GM19372 (cell line): ENCODE measurements at regions not wholly inside any gene's neighbourhood (a gene's known extent, or its start where the extent isn't known, plus 50 kb on each side); places are given as distances from the start of the nearest gene placed in this dataset.
"Not testable (repeated sequence)": the region's sequence is repeated elsewhere in the genome, so short reads cannot be mapped to it uniquely, and the experiment has no call there.

ENCODE experiments used
- ATAC-seq: cut with Tn5 transposase; IDR thresholded peaks from one replicate; pipeline ENCODE4 v1.9.1; 2021; ENCODE audit warnings: mild to moderate bottlenecking, low read depth, moderate library complexity; ENCODE audit not compliant: unreplicated experiment

DNA sequence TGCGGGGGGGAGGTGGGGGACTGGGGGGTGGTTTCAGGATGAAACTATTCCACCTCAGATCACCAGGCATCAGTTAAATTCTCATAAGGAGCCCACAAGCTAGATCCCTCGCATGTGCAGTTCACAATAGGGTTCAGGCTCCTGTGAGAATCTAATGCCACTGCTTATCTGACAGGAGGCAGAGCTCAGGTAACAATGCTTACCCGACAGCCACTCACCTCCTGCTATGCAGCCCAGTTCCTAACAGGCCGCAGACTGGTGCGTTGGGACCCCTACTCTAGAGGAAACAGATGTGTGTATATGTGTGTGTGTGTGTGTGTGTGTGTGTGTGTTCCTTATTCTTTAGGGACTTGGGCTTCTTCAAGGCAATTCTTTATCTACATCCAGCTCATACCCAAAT, 352.3 kb upstream of the CCNH start:
- ATAC-seq: no peak

DNA sequence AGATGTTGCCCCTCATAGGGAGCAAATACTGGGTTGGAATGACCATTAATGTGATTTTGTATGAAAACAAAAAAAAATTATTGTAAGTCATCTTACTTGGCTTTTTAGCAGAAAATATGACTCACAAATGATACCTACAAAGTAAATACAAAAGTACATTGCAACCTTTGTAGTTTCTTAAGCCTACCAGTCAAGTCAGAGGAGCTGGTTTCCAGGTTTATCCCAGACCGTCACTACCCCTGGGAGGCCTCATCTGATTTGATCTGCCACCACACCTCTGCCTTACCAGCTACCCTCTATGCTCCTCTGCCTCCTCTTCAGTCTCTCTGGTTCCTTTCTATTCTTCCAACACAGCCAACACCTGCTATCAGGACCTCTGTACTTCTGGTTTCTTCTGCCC, 349.9 kb upstream of the CCNH start:
- ATAC-seq: no peak

DNA sequence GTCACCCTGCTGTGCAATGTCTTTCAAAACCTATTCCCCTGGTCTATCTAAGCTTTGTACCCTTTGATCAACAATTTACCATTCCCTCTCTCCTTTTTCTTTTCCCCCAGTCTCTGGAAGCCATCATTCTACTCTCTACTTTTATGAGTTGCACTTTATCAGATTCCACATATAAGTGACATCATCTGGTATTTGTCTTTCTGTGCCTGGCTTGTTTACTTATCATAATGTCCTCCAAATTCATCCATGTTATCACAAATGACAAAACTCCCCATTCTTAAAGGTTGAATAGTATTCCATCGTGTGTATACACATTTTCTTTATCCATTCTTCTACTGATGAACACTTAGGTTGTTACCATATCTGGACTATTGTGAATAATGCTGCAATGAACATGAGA, 344.2 kb upstream of the CCNH start:
- ATAC-seq: no peak

DNA sequence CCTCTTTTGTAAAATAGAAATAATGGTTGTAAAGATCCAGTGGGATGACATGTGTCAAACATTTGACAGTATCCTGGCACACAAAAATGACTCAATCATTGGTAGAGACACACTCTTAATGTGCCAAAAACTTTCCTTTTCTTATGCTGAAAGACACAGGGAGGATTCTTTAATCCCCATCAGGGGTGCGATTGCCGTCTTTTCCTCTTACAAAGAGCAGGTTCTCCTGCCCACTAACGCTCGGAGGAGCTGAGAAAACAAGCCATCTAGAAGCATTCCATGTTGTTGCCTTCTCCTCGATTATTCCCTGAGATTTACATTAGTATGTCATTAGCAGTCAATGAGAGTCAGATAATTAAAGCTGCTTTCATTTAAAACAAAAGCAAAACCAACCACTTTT, 342.6 kb upstream of the CCNH start:
- ATAC-seq: no peak

DNA sequence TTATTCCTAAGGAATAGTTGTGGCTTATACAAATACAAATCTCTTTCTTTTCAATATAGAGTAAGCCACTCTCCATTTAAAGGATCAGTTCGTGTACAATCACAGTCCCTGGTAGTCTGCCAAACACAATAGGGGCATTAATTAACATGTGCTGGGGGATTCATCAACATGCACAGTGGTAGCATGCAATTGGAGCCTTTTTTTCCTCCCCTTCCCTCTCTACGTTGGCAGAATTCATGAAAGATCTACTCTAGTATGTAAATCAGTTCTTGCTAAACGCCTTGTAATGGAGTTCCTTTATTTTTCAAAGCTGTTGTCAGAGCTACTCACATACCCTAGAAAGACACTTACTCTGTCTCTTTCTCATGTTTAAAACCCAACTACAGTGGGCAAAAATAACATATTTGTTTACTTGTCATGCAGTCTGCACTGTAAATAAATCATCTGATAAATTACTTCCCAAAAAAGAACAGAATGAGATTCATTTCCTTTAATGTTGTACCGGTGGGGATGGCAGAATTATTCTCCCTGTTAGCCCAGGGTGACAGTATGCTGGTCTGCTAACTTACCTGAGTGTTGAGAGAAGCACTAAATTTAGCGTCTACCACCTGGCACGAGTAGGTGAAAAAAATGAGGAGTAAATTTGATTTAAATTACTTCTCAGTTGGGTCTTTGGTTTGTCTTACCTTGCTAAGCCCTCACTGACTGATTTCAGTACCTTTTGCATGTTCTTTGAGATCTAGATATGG, 341.5 kb upstream of the CCNH start:
- no peak for ATAC-seq

DNA sequence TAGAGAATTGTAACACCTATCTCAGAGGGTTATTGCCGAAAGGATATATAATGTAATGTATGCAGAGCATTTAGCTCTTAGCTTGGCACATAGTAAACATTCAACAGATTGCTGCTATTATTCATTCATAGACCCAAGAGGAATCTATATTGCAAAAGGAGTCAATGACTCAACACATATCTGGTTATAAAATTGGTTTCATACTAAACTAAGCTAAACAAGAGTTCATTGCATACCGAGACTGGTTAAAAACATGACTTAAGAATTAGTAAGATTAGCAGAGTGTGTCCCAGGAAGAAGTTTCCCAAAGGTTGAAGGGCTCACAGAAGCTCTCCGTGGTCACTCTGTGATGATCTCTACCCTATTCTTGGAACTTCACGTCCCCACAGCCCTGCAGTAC, 339.6 kb upstream of the CCNH start:
- no peak for ATAC-seq

DNA sequence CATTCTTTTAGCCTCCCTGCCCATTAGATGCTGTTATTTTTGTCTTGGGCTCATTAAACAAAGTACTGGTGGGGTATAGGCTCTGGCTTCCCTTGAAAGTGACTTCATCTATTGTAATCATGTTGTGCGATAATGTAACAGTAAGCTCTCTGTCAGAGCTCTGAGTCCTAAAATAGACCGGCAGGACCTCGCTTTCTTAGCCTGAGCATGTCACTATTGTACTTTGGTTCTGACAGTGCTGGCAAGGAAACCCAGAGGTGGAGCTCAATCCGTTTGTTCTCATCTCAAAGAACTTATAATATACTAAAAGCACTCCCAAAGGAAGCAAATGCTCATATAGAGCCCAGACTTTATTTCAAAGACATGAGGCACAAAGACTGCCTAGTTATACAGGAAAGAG, 339.1 kb upstream of the CCNH start:
- ATAC-seq: no peak

DNA sequence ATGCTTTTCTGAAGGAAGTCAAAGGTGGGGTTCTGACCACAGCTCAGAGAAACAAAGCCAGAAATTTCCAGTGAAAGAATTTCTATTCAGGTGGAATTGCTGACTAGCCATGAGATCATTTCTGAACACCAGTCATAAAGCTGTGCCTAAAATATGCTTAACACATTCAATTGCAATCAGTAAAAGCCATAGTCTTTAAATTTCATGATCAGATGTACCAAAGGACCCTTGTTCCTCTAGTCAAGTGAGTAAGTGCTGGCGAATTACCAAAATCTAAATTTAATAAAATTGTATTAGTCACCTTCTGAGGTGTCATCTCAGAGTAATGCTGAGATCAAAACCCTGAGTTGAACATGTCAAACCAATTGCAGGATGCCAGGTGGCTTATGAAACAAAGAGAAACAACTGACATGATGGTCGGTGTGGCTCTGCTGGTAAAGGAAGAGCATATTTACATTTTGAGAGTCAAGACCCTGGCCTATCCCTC, 334.2 kb upstream of the CCNH start:
- ATAC-seq: no peak

DNA sequence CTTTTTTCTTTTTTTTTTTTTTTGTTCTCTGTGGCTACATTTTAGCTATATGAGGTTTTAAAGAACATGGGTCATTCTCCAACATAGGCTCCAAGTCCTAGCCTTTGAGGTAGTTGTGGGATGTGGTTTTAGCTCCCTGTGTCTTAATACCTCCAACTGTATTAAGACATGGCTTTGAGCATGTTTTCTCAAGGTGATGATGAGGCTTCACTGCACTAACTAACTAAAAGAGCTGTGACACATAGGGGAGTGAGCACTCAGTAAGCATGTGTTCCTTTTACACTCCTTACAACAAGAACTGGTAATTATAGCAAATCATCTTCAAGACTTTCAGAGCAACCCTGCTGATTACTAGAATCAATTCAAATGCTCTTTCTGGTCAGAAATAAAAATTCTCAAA, 333.6 kb upstream of the CCNH start:
- no peak for ATAC-seq

DNA sequence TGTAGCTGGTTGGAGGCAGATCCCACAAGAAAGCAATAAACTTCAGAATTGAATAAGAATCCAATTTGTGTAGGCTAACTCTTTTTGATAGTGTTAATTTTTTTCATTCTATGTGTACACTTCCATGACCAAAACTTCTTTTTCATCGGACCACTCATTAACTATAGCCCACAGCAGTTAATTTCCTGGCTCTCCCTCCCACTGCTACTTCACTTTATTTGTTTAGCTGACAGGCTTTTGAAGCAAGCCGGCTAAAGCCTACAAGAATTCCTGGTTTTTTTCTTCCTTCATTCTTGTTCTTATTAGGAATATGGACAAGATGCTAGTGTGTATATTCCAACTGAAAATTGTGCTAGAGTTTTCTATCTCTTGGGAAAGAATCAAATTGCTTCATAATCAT, 329.2 kb upstream of the CCNH start:
- ATAC-seq: no peak

DNA sequence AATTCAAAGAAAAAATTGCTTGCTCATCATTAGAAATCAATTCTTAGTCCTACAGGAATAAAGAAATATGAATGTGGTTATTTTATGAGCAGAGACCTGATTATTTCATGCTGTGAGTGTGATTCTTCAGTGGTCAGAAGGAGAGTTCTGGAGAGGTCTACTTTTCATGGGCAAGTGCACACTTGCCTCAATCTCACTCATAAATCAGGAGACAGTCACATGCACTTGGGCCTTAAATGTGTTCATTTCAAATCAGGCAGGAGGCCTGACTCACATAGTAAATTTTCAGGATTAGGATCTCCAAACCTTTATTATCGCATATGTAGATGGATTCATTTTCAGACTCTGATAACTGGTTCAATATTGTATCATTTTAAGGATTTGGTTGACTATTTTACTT, 323.2 kb upstream of the CCNH start:
- no peak for ATAC-seq

DNA sequence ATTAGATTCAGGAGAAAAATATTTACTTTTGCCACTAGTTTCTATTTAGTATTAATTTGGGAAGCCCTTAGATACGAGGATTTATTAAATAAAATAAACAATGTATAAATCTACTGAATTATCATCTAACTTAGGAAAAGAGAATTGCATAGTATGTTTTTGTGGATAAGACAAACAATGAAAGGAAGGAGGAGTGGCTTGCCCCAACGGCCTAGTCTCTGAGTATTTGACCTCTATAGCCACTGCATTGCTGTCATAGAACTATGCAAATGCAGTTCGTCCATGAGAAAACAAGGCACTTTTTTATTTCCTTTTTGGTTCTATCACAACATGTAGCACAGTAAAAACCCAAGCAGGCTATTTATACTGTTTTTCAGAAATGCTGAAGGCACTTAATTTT, 321.2 kb upstream of the CCNH start:
- ATAC-seq: no peak

DNA sequence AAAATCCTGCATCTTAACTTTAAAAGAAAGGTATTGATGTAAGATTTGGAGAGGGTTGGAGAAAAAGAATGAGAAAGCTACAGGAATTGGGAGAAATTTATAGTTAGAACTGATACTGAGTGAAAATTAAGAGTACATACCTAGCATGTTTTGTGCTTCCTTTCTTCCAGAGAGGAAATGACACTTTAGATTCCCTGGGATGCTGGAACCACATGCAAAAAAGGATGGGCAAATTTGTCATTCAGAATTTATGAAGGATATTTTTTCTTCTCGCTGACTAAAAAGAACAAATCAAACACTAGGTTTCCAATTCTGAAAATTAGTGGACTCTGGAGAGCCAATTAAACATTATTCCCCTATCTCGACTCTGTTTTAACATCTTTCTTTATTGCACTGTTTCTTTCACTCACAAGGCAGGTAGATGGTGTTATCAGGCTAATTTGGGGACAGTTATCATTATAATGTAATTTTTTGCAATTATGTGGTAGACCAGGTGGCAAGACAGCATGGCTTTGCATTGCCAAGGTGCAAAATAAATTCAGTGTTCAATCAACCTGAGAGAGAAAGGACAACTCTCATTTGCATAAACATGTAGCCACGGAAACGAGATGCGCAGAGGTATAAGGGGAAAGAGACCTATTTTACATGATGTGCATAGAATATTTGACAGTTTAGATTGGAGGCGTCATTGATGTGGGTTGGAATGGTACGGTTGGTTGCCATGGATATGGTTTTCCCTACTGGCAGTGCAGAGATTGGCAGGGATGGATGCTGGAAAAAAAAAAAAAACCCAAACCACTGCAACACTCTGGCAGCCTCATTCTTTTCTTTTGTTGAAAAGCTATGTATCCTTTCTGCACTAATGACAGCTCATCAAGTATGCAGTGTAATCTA, 320.4 kb upstream of the CCNH start:
- ATAC-seq: no peak

DNA sequence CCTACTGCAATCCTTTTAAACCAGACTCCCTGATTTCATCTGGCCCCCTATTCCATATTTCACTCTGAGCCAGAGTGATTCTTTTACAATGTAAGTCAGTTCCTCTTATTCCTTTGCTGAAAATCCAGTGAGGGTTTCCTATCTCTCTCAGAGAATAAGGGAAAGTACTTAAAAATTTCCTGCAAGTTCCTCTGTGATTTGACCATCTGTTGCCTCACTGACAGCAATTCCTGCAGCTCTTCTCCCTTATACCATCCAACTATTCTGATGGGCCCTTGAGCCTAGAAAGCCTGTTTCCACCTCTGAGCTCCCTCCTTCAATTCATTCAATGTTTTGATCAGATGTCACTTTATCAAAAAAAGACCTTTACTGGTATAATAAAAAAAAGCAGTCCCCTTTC, 317.1 kb upstream of the CCNH start:
- ATAC-seq: no peak

DNA sequence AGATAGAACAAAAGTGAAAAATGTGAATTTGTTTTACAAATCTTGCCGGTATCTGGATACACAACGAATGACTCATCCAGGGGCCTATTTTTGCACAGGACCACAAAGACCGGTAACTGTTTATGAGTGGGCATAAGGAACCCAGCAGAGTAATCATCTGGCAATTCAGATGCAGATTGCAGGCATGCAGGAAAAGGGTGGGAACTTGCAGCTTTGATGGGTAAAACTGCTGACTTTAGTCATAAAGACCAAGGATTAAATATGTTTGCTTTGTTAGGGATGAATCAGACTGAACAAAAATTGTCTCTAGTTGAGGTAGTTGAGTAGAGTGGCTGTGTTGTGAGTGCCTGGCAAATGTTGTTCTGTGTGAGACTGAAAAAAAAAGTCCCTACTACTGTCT, 309.6 kb upstream of the CCNH start:
- ATAC-seq: no peak

DNA sequence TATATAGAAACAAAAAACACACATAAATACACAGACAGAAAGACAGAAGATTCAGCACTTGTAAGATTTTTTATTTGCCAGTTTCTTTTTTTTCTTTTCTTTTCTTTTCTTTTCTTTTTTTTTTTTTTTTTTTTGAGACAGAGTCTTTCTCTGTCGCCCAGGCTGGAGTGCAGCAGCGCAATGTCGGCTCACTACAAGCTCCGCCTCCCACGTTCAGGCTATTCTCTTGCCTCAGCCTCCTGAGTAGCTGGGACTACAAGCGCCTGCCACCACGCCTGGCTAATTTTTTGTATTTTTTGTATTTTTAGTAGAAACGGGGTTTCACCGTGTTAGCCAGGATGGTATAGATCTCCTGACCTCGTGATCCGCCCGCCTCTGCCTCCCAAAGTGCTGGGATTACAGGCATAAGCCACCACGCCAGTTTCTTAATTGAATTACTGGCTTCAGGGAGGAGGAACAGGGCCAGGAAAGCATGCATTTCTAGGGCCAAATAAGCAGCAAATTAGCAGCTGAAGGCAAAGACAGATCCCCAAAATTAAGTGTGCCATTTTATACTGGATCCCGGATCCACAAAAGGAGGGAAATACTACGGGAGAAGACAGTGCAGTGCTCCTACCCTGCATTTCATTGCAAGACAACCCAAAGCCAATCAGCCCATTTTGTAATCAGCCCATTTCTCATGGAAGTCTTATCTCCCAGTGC, 305.6 kb upstream of the CCNH start:
- not testable (repeated sequence) for ATAC-seq

DNA sequence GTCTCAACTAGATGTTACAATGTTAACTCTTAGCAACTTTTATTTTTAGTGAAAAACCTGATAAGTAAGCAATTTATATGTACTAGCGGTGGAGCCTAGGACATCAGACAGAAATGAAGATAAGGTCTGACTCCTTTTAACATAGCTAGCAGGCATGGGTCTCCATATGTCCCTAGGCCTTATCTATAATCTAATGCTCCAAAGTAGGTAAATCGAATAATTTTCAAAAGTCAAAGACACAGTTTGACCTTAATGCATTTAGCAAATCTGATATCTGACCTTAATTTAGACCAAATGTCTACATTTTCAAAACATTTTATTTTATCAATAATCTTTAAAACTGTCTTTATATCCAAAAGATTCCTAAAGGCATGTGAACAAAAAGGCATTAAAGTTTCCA, 305.0 kb upstream of the CCNH start:
- ATAC-seq: no peak

DNA sequence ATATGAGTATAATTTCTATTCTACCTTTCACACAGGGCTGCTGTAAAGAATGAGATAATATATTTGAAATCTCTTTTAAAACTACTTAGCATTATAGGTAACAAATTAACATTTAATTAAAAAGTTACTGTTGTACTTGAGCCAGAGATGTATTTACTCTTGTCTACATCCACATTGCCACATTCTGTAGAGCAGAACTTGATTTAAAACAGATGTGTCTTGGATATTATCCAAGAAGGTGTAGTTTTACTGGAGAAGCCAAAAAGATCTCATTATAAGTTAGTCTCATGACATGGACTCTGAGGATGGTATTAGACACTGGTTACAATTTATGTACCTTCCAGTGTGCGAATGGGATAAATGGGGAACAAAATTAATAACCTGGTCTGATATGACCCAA, 293.1 kb upstream of the CCNH start:
- no peak for ATAC-seq

DNA sequence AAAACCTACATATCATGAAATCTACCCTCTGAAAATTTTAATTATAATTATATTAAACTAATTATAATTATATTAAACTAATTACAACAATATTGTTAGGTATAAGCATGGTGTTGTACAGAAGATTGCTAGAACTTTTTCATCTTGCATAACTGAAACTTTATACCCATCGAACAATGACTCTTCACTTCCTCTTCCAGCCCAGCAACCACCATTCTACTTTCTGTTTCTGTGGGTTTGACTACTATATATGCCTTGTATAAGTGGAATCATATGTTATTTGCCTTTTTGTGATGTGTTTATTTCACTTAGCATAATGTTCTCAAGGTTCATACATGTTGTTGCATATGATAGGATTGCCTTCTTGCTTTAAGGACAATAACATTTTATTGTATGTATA, 274.2 kb upstream of the CCNH start:
- ATAC-seq: peak; percentile 91

DNA sequence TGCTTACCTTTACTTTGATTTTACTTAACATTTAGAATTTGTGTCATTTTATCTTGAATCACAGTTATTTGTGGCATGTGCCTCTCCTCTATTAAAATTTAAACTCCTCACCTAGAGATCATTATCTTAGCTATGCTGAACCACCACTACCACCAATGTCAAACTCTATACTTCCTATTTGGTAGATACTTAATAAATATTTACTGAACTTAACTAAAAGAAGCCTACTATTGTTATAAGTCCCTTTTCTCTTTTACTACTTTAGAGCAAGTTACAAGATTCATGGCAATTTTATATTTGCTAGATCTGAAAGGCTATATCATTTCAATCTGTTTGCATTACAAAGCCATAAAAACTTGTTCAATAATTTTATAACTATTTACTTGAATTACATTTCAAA, 273.3 kb upstream of the CCNH start:
- no peak for ATAC-seq

DNA sequence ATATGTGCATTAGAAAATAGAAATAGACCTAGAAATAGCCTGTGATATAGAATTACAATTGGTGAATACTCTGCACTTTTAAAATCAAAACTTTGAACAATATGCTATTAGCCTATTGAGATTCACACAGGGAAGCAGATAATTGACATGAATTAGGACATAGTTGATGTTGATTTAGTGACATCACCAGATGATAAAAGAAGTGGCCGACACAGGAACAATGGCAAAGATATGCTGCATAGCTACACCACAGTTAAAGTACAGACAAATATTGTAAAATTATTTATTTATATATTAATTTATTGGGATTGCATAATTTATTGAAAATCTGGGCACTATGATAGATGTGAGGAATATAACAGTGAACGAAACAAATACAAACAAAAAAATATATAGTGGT, 261.5 kb upstream of the CCNH start:
- no peak for ATAC-seq
